ENCODE measurements at regions not wholly inside any gene's neighbourhood (a gene's known extent, or its start where the extent isn't known, plus 50 kb on each side); places are given as distances from the start of the nearest gene placed in this dataset.

GRCh38 chrX:88982933-88983332 lies 235.9 kb downstream of the CPXCR1 start:
- no peak for TF ChIP-seq EZH2 (IDR thresholded peaks at IDR 0.05; ENCODE audit: borderline replicate concordance, low read length)
- no peak for TF ChIP-seq CTCF (conservative IDR thresholded peaks at IDR 0.05 in 1 of 2, IDR thresholded peaks at IDR 0.05 in 1 of 2; ENCODE audit: extremely low read depth in 1 of 2, insufficient read depth in 1 of 2, low read depth in 1 of 2, low read length in 2 of 2)

All from mammary epithelial cell (primary cell).